ENCODE measurements at regions not wholly inside any gene's neighbourhood (a gene's known extent, or its start where the extent isn't known, plus 50 kb on each side); places are given as distances from the start of the nearest gene placed in this dataset.

- TF ChIP-seq CTCF (IDR thresholded peaks at IDR 0.05 in 4 of 5, conservative IDR thresholded peaks at IDR 0.05 in 1 of 5): no peak
- no peak for TF ChIP-seq POLR2A (IDR thresholded peaks at IDR 0.05)
These were observed 90.9 kb upstream of the ZNF280D start for GRCh38 chr15:56824175-56824574.
